Stimulated activated naive CD4-positive, alpha-beta T cell (primary cell): ENCODE measurements at regions not wholly inside any gene's neighbourhood (a gene's known extent, or its start where the extent isn't known, plus 50 kb on each side); places are given as distances from the start of the nearest gene placed in this dataset.
"Not testable (repeated sequence)": the region's sequence is repeated elsewhere in the genome, so short reads cannot be mapped to it uniquely, and the experiment has no call there.

Experiments
- DNase-seq, 6 experiments: peaks; one replicate each; lab custom pipeline; 2025; lab: John Stamatoyannopoulos, UW

DNA sequence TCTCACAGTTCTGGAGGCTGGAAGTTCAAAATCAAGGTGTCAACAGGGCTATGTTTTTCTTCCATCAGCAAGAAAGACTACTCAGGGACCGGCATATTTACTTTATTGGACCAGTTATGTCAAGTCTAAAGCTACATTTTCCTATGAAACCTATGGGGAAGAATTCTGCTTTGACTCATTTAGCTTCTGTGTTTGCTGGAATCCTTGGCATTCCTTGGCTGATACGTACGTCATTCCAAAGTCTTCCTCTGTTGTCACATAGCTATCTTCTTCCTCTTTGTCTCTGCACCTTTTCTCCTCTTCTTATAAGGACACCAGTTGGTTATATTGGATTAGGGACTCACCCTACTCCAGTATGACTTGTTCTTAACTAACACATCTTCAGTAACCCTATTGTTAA, 137.4 kb upstream of the FBXO11 start:
- DNase-seq = no peak

DNA sequence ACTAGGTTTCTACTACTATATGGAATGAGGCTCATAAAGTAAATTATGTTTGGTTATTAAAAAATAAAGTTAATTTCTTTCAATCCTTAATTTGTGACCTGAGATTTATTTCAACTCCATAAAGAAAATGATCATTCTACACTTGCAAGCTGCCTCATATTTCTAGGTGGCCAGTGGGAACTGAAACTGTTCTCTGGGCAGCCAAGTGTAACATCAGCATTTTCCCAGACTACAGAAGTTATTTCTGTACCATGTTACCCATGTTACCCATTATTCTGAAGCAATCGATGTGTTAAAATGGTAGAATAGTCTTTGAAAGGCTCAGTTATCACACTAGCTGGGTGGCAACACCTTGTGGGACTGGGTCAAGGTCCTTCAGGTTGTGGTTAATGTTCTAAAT, 139.3 kb upstream of the FBXO11 start:
- no peak for DNase-seq

GRCh38 chr2:48048476-48049171, 142.3 kb upstream of the FBXO11 start:
- DNase-seq = no peak

- DNase-seq = no peak
These were observed 143.1 kb upstream of the FBXO11 start for GRCh38 chr2:48049371-48049770.

DNA sequence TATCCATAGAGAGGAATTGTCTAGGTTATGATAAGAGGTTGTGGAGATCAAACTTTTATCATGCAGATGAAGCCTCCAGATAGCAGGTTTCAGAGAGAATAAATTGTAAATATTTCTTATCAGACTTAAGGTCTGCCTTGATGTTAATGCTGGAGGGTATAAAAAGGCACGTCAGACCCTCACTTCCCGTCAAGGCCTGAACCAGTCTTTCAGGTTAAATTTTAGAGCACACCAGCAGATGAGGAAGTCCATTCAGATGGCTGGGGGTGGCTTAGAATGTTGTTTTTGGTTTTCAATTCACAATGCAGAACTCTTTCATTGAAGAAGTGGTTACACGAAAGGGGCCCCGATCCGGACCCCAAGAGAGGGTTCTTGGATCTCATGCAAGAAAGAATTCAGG, 144.4 kb upstream of the FBXO11 start:
- no peak for DNase-seq

DNA sequence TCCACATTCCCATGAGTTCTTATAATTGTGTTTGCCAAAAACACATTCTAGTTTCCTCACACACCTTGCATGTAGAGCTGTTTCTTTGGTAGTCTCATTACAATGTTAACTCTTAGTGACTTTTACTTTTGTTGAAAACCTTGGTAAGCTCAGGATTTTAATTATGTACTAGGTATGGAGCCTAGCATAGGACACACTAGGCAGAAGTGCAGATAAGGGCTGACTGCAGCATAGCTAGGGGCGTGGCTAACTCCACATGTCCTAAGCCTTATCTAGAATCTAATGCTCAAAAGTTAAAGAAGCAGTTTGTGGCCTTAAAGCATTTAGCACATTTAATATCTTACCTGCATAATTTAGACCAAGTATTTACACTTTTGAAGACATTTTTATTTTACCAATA, 153.7 kb upstream of the FBXO11 start:
- DNase-seq = no peak

DNA sequence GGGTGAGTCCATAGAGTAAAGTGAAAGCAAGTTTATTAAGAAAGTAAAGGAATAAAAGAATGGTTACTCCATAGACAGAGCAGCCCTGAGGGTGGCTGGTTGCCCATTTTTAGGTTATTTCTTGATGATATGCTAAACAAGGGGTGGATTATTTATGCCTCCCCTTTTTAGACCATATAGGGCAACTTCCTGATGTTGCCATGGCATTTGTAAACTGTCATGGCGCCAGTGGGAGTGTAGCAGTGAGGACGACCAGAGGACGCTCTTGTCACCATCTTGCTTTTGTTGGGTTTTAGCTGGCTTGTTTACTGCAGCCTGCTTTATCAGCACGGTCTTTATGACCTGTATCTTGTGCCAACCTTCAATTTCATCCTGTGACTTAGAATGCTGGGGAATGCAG, 155.4 kb upstream of the FBXO11 start:
- not testable (repeated sequence) for DNase-seq

GRCh38 chr2:48065096-48065495, 158.8 kb upstream of the FBXO11 start:
- DNase-seq = no peak

DNA sequence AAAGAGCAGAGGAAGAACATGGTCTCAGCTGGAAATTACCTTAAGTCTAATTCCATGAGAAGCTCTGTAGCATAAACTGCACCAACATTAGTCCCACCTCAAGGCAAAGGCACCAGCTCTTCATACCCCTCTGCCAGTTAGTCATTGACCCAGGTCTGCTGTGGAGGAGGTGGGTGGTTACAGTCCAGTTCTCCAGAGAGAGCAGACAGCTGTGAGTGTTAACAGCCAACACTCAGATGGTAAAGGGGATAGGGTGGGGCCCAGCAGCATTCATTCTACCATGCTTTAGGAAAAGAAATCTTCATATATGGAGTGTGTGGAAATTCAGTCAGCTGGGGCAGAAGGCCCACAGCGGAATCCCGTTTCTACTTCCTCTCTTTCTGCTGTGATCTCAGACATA, 159.7 kb upstream of the FBXO11 start:
- DNase-seq = no peak

DNA sequence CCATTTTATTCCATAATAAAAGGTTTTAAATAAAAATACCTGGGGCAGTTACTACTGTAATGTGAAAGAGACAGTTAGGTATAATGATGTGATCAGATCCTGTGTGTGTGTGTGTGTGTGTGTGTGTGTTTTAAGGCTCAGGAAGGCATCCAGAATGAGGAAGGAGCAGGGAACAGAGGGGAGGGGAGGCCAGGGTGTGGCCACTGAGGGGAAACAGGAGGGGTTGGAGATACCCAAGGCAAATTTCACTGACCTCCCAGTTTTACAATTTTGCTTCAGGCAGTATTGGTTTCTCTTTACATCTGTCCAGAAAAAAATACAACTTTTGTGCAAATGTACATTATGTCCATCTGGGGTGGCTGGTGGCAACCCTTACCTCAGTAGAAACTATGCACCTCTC, 163.5 kb upstream of the FBXO11 start:
- no peak for DNase-seq

DNA sequence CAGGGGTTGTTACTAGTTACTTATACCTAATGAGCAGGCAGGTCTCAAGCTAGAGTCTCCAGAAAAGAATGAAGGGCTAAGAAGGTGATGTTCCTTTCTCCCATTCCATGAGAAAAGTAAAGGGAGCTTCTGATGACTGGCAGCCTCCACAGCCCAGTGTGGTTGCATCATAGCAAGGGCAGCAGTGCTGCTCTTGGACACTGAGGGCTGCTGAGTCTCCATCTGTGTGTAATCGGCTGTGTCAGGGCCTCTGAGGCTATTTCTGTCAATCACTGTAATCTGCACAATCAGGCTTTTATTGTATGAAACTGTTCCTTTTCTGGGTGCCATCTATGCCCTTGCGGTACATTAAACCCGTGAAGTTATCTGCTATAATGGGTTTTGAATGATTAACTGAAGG, 164.1 kb upstream of the FBXO11 start:
- no peak for DNase-seq

GRCh38 chr2:48072583-48072982, 166.3 kb upstream of the FBXO11 start:
- DNase-seq = no peak

DNA sequence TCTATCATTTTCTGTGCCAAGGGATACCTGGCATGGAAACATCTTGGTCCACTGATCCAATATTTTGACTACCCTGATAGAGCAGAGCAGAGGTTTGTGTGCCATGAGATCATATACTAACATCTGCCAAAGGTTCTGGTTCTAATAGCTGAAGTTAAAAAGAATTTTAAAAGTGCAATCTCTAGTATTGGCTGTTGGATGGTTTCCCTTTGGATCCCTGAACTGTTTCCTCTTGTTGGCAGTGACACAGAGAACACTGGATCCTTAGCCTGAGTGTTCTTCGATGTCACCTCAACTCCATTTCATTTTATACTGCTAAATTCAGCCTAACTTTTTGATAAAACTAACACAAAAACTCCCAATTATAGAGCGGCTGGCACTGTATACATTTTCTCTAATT, 169.3 kb upstream of the FBXO11 start:
- no peak for DNase-seq

- DNase-seq = no peak
These were observed 174.4 kb upstream of the FBXO11 start for GRCh38 chr2:48080534-48081316.

DNA sequence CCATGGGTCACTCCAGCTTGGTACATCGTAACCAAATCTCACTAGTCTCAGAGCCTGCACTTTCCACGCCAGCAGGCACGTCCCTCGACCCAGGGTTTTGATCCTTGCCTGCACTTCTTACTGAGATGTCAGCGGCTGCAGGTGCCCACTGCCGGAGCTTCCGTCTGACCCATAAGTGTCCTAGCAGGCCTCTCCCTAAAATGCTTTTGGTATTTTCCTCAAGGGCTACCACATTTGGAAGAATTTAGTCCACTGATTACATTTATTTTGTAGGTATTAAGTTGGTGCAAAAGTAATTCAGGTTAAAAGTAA, 175.0 kb upstream of the FBXO11 start:
- no peak for DNase-seq

- DNase-seq = no peak
These were observed 179.6 kb upstream of the FBXO11 start for GRCh38 chr2:48085888-48086287.

DNA sequence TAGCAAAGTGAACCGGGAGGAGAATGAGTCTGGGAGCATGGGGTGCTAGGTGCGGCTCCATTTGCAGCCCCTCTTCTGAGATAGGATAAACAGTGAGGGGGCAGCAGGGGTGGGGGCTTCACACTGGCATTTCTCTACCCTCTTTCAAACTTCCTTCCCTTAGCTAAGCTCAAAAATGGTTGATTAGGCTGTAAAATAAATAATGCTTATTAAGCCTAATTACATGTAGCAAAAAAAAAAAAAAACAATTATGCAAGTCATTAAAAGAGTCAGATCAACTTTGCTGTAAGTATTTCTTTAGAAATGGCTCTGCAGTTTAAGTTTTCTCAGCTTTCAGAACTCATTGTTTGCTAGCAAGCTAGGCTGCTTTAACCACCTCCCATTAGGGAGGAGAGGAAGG, 182.7 kb upstream of the FBXO11 start:
- no peak for DNase-seq

GRCh38 chr2:48089644-48090043, 183.3 kb upstream of the FBXO11 start:
- DNase-seq = no peak

DNA sequence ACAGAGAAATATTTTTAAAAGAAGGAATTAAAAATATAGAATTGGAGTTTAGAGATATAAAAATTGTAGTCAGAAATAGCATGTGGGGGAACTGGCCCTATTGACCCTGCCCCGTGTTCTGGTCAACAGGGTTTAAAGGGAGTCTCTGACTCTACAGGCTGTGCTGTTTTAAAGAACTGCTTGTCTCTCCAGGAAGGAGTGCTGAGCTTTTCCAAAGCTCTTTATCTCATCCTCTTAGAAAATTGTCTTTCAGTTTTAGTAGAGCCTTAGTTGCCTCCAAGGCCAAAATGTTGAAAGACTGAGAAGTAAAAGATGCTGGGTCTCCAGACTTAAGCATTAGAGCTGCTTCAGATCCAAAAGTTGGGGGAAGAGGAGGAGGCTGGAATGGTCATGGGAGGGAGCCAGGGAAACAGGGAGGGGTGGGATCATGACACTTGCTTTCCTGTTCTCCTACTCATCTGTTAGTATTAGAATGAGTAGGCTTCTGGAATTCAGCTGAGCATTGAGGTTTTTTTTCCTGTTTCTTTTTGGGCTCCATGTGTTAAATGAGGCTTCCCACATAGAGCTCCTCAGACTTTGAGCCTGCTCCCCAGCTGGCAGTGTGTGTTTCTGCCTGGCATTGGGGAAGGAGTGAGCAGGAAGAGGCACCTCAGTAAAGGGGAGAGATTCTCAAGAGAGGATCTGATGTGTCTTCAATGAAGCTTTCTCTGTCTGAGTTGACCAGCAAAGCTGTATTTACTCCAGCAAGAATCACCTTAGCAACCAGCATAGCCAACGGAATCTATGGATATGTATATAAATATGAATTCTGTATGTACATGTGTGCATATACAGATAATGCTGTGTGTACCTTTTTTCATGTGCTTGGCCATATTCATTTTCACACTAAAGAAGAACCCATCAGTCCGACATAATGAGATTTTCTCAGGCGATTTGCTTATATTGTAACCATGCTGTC, 186.8 kb upstream of the FBXO11 start:
- DNase-seq = no peak

- not testable (repeated sequence) for DNase-seq
These were observed 190.5 kb upstream of the FBXO11 start for GRCh38 chr2:48096765-48097164.

DNA sequence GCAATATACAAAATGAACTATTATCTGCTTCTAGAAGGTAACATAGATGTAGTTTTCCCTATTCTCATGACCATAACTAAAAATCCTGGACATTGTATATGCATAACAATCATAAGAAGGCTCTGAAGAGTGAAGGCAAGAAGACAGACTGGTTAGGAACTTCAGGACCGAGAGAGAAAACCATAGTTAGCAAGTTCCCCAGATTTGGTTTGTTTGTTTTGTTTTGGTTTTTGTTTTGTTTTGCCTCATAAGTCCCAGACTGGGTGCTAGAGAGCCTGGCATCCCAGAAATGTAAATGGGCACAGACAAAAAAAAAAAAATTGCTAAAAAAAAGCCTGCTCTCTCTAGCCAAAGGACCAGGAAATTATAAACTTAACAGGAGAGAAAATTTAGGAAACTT, 192.2 kb upstream of the FBXO11 start:
- DNase-seq = no peak

GRCh38 chr2:48104418-48104817, 198.1 kb upstream of the FBXO11 start:
- DNase-seq = no peak

DNA sequence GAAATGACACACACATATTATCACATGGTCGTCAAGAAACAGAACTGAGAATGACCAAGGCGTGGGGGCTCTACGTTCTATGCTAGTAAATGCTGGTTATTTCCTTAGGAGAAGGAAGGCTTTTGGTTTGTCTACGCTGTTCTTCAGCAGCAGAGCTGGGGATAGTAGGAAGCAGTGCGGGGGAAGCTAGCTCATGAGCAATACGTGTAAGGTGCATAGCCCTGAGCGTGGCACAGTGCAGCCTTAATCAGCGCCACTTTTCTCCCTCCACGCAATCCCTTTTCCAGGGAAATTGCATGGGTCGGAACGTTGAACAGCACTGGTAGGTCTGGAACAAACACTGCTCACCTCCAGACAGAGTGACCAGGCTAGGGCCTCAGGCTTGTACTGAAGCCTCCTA, 199.6 kb upstream of the FBXO11 start:
- no peak for DNase-seq
